ENCODE measurements at regions not wholly inside any gene's neighbourhood (a gene's known extent, or its start where the extent isn't known, plus 50 kb on each side); places are given as distances from the start of the nearest gene placed in this dataset.

GRCh38 chr10:88059190-88059589 lies 195.8 kb downstream of the PTEN start:
- DNase-seq: no peak

- DNase-seq: no peak
Observed at GRCh38 chr10:88060762-88061161, 197.3 kb downstream of the PTEN start.

- DNase-seq: no peak
Observed at GRCh38 chr10:88062385-88062784, 199.0 kb downstream of the PTEN start.

DNA sequence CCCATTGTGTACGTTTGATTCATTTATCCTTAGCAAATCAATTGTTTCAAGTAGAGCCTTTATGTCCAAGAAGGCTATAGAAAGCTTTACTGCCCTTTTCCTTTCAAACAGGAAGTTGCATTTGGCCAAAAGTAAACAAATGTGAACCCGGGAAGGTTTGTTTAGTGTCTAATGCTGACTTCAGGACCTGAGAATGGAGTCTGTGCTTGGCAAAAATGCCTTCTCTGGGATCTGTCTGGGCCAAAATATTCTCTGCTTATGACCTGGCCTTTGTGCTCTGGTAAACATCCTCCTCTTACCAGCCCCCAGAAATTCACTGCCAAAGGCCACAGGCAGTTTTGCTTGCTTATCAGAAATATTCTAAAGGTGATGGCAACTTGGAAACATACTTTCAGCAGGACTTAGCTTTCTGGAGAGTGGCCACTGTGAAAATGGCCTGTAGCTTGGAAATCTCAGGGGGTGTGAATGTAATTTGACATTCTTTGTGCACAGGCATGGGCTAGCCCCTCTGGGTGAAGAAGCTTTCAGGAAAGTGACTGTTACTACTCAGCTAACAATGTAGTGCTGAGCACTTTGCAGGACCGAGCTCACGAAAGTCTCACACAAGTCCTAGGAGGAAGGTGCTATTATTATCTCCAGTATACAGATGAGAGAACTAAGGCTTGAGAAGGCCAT lies 199.5 kb downstream of the PTEN start:
- DNase-seq: peak in 1 of 3 donors; percentile 26

DNA sequence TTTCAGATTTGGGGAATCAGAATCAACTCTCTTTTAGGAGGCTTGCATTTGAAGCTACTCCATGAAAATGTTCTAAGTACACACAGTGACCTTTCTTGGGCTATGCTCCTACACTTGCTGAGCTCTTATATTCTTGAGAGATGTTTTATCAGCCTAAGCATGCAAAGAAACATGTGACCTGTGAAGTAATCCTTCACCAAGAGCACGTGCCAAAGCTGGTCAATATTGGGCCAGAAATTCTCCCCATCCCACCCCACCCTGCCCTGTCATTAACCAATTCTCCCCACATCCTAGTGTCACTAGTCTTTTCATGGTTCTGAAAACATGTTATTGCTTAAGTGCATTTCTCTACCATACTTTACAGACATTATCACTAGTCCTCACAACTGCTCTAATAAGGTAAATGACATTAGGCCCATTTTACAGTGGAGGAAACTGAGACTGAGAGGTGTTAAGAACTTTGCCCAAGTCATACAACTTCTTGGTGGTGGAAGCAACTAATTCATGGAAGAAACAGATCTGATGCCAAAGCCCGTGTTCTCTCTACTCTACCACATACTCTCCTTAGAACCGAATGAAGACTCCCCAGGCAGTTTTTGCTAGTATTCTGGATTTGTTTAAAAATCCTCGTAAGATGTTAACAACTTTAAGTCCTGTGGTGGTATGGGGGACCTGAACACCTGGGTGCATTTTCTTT lies 200.6 kb downstream of the PTEN start:
- DNase-seq: no peak

GRCh38 chr10:88064608-88065382 lies 201.4 kb downstream of the PTEN start:
- peak in 2 of 3 donors; percentile 72 to 85 for DNase-seq

- DNase-seq: no peak
Observed at GRCh38 chr10:88065383-88066049, 202.1 kb downstream of the PTEN start.

GRCh38 chr10:88066319-88066718 lies 202.9 kb downstream of the PTEN start:
- no peak for DNase-seq

DNA sequence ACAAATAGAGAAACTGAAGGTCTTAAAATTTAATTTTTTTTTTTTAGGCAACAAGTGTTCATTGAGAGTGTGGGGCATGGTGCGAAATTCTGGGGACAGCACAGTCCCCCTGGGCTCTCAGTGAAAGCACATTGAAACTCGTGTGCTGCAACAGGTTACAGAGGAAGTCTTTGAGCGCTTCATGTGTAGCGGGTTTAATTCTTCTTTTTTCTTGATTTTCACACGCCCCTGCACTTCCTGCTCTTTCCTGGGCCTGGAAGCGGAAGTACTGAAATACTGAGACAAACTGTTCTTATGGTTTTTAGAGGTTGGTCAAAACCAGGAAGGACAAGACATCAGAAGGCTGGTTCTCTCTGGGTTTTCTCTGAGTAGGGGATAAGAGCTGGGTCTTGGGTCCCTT lies 203.5 kb downstream of the PTEN start:
- DNase-seq: no peak

DNA sequence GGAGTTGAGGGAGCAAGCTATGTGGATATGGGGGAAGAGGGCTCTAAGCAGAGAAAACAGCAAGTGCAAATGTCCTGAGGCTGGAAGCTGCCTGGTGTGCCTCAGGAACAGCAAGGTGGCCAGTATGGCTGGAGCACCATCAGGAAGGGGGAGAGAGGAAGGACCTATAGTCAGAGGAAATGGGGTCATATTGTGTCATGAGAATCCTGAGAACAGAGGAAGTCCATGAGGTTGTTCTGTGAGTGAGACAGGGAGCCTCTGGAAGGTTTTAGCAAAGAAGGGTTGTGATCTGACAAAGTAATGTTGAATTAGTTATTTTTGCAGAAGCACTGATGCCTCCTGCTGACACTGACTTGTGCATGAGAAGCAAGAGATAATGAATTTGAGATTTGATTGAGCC lies 204.3 kb downstream of the PTEN start:
- no peak for DNase-seq

DNA sequence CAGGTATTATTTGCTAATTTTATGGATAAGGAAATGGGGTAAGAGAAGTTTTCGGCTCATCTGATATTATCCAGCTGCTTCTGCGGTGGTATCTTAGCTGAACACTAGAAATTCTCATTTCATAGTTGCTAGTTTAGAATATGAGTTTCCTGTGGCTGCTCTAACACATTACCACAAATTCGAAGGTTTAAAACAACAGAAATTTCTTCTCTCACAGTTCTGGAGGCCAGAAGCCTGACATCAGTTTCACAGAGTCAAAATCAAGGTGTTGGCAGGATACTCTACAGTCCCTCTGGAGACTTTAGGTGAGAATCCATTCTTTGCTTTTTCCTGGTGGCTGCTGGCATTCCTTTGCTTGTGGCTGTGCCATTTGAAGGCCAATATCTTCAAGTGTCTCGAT lies 205.9 kb downstream of the PTEN start:
- no peak for DNase-seq

- DNase-seq: no peak
Observed at GRCh38 chr10:88070080-88070880, 206.9 kb downstream of the PTEN start.

- DNase-seq: no peak
Observed at GRCh38 chr10:88071879-88072278, 208.5 kb downstream of the PTEN start.

- DNase-seq: peak in 1 of 3 donors; percentile 47
Observed at GRCh38 chr10:88073682-88074081, 210.3 kb downstream of the PTEN start.

DNA sequence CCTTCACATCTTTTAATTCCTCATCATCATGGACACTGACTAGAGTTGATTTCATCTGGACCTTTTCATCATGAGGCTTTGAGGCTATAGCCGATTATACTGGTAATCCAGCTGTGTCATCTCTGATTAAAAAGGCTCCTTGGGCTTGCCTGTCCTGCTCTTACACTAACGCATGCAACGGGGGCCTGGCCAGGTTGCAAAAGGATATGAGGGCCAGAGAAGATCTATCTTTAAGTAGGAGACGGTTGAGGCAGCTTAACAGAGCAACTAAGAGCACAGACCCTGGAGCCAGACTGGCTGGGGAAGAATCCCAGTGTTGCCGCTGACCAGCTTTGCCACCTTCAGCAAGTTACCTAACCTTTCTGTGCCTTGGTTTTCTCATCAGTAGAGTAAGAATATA lies 211.5 kb downstream of the PTEN start:
- DNase-seq: no peak

DNA sequence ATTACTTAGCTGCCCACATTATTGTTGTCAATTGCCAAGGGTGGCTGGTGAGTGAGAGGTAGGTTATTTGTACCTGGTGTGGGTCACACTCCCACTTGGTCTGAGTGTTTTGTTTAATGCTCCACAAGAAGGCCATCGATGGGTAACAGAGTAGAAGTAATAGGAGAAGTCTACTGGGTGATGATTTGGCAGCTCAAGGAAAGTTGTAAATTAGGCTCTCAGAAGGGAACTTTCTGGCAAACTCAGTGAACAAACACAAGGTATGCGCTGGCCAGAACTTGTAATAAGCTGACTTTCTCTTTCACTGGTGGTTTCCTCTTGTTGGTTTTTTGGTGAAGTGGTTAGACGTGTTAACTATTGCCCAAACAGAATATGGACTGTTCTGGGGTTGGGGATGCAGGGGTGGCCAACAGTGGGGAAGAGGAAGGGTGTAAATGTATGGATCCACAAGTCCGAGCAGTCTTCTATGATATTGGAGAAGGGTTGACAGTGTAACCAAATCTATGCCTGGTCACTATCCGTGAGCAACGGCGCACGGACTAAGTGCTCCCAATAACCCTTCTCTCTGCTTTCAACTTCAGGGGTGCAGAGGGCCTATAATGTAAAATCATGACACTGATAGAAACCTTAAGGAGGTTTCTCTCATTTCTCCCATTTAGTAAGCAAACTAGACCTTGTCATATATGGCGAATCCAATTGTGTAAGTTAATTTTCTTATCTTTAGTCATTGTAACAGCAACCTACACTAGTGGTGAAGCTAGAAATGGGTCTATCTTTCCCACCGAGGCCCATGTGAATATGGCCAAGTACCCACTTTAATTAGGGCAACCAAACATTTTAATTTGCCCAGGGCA lies 212.8 kb downstream of the PTEN start:
- DNase-seq: no peak

DNA sequence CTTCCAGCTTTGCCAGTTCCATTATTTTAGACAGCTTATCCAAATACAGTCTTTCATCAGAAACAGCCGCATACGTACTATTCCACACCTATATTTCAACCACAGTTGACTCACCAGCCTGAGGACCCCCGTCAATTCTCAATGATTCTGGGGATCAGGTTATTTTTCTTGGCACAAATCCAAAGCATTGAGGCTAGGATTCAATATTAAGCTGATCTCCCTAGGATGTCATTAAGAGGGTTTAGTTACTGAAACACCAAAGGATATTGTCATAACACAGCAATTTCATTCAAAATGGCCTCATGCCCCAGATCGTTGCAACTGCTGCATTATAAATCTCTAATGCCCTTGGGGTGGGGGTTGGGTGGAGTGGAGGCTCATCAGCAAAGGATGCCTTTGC lies 214.6 kb downstream of the PTEN start:
- DNase-seq: no peak

GRCh38 chr10:88080213-88080612 lies 216.8 kb downstream of the PTEN start:
- no peak for DNase-seq

DNA sequence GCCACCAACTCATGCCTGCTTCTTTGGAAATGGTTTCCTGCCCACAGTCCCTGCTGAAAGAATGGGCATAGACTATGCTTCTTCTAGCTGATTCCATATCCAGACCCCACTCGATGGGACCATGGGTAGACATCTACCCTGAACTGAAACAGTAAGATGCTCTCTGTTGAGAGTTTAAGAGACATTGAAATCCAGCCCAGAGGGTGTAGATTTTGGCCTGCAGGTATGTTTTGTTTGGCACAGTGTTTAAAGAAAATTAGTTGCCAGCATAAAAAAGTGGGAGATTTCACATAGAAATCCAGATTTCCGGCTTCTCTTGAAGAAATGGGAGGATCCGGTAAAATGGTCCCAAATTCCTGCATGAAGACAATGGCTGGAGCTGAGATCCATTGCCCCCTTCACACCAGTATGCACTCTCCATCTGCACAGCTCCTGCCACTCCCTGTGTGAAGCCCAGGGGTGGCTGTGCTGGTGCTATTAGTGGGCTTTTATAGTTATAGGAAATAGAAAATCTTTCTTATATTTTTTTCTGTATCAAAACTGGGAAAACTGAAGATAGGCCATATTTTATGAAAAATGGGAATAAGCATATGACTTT lies 218.1 kb downstream of the PTEN start:
- DNase-seq: no peak

GRCh38 chr10:88082391-88082790 lies 219.0 kb downstream of the PTEN start:
- no peak for DNase-seq
